B cell (primary cell): ENCODE measurements at regions not wholly inside any gene's neighbourhood (a gene's known extent, or its start where the extent isn't known, plus 50 kb on each side); places are given as distances from the start of the nearest gene placed in this dataset.

Experiments
- ATAC-seq: fragments of 200-7000 bp; cut with Tn5 transposase; one replicate; pipeline ENCODE4 v1.10.0; 2021; ENCODE audit warnings: low read depth, mild to moderate bottlenecking, moderate number of reproducible peaks, moderate library complexity
- CTCF ChIA-PET: fragments of 350-600 bp; sonication (Branson Sonifier 250); formaldehyde crosslinking; loops from one replicate; lab custom pipeline; 2021; ENCODE audit warnings: antibody characterized with exemption, inconsistent platforms; lab: Charles Lee
- POLR2A ChIA-PET: fragments of 350-600 bp; sonication (Branson Sonifier 250); formaldehyde crosslinking; loops from one replicate; lab custom pipeline; 2021; ENCODE audit warnings: antibody characterized with exemption; lab: Charles Lee
- DNase-seq: peaks from one replicate; pipeline ENCODE4 v3.0.0; 2013
- H2AFZ ChIP-seq: 2 replicates; pipeline ENCODE4 v1.6.1; 2012; ENCODE audit warnings: mild to moderate bottlenecking, low read depth, low read length; ENCODE audit not compliant: insufficient read depth, poor library complexity, severe bottlenecking
- H3K27ac ChIP-seq, 2 donors: 1 replicate in 1 of 2; 2 replicates in 1 of 2; pipeline ENCODE4 v1.5.1; 2012 to 2013; ENCODE audit warnings: low read length in 2 of 2, mild to moderate bottlenecking in 2 of 2, moderate library complexity in 1 of 2
- H3K27me3 ChIP-seq, 4 experiments: fragments of 200-600 bp in 1 of 4; sonication (generic) in 1 of 4; replicated peaks in 1 of 4; 1 replicate in 2 of 4; 2 replicates in 2 of 4; pipeline versions ENCODE4 v1.6.1 to v1.7.0; 2013 to 2016; ENCODE audit warnings: low read length in 3 of 4, mild to moderate bottlenecking in 2 of 4, mixed read lengths in 1 of 4, moderate library complexity in 1 of 4; ENCODE audit not compliant: insufficient read depth in 4 of 4, control insufficient read depth in 3 of 4; ENCODE audit errors: control extremely low read depth in 1 of 4
- H3K36me3 ChIP-seq, 2 experiments: replicated peaks in 1 of 2; 1 replicate in 1 of 2; 2 replicates in 1 of 2; pipeline versions ENCODE4 v1.6.1 to v1.7.1; 2013; ENCODE audit warnings: low read length in 1 of 2; ENCODE audit not compliant: insufficient read depth in 2 of 2, control insufficient read depth in 1 of 2; ENCODE audit errors: control extremely low read depth in 1 of 2, extremely low read depth in 1 of 2
- H3K4me1 ChIP-seq, 2 donors: fragments of 200-600 bp in 1 of 2; sonication (generic) in 1 of 2; 1 replicate in 1 of 2; 2 replicates in 1 of 2; pipeline versions ENCODE4 v1.5.1 to v1.6.1; 2013 to 2017; ENCODE audit warnings: low read length in 2 of 2; ENCODE audit not compliant: control insufficient read depth in 2 of 2, insufficient read depth in 2 of 2
- H3K4me2 ChIP-seq: replicated peaks from 2 replicates; pipeline ENCODE3; 2012; ENCODE audit warnings: mild to moderate bottlenecking, low read depth, low read length; ENCODE audit not compliant: poor library complexity, severe bottlenecking
- H3K4me3 ChIP-seq, 5 experiments: fragments of 200-600 bp in 1 of 5; sonication (generic) in 1 of 5; 1 replicate in 3 of 5; 2 replicates in 2 of 5; pipeline versions ENCODE4 v1.5.1 to v1.7.0; 2011 to 2016; ENCODE audit warnings: low read length in 4 of 5, mild to moderate bottlenecking in 4 of 5, low read depth in 2 of 5, control low read depth in 1 of 5, moderate library complexity in 1 of 5; ENCODE audit not compliant: insufficient read depth in 1 of 5; ENCODE audit errors: control extremely low read depth in 1 of 5, extremely low read depth in 1 of 5
- H3K79me2 ChIP-seq: fragments of 200-600 bp; sonication (generic); one replicate; pipeline ENCODE4 v1.6.0; 2016; ENCODE audit warnings: low read length; ENCODE audit not compliant: control insufficient read depth, insufficient read depth
- H3K9ac ChIP-seq: fragments of 200-600 bp; sonication (generic); 2 replicates; pipeline ENCODE4 v1.6.1; 2017; ENCODE audit warnings: mild to moderate bottlenecking, low read length, moderate library complexity
- H3K9me3 ChIP-seq, 3 donors: one replicate each; pipeline versions ENCODE4 v1.6.1 to v1.7.1; 2013; ENCODE audit warnings: low read length in 2 of 3; ENCODE audit not compliant: control insufficient read depth in 2 of 3, insufficient read depth in 1 of 3; ENCODE audit errors: control extremely low read depth in 1 of 3
- H4K20me1 ChIP-seq: 2 replicates; pipeline ENCODE4 v1.6.0; 2012; ENCODE audit warnings: mild to moderate bottlenecking, low read length; ENCODE audit not compliant: insufficient read depth, control insufficient read depth, poor library complexity, severe bottlenecking
- H3K27ac Mint-ChIP-seq: one replicate; pipeline ENCODE4 v1.8.0; 2021; ENCODE audit warnings: mixed read lengths
- H3K27me3 Mint-ChIP-seq: one replicate; pipeline ENCODE4 v1.8.0; 2021; ENCODE audit warnings: mixed read lengths
- H3K4me1 Mint-ChIP-seq: one replicate; pipeline ENCODE4 v1.8.0; 2021; ENCODE audit warnings: mixed read lengths
- H3K4me3 Mint-ChIP-seq: one replicate; pipeline ENCODE4 v1.8.0; 2021; ENCODE audit warnings: mixed read lengths
- H3K9me3 Mint-ChIP-seq: one replicate; pipeline ENCODE4 v1.8.0; 2022; ENCODE audit warnings: mixed read lengths; ENCODE audit not compliant: insufficient read depth
- CTCF ChIP-seq: fragments of 200-600 bp; IDR thresholded peaks from one replicate; pipeline ENCODE4 v1.8.0; 2022; ENCODE audit warnings: antibody characterized with exemption, mild to moderate bottlenecking
- EZH2 ChIP-seq: IDR thresholded peaks from 2 replicates; pipeline ENCODE4 v1.6.1; 2012; ENCODE audit warnings: borderline replicate concordance, low read depth, mild to moderate bottlenecking, moderate library complexity, low read length; ENCODE audit not compliant: insufficient read depth, poor library complexity, severe bottlenecking
- WGBS: methylation state at CpG from one replicate; pipeline ENCODE4 v1.1.5; 2013; ENCODE audit warnings: missing lambda C conversion rate; ENCODE audit not compliant: insufficient coverage; 5-methylcytosine and 5-hydroxymethylcytosine counted together
- intact Hi-C: fragments of 100-400 bp; cut with micrococcal nuclease; formaldehyde crosslinking; loops from one replicate; pipeline ENCODE4 v1.10.0; 2022

GRCh38 chr16:9681508-9681907 is 500.7 kb downstream of the GRIN2A start:
- no peaks in the 10 kb centered on the region for H3K27me3 ChIP-seq
- H3K4me3 ChIP-seq, result no peak overlapping the region
- peaks cover 0 to 8% (median 3%) of the 10 kb centered on the region in 3 donors for H3K9me3 ChIP-seq
- intact Hi-C loops, result no loop called here
- 80% methylated on average over 9 of the region's 9 CpGs for WGBS
- Mint-ChIP-seq H3K27ac (no peak overlapping the region), H3K4me3 (no peak overlapping the region), H3K27me3 (no peaks in the 10 kb centered on the region), H3K4me1 (no peaks in the 10 kb centered on the region), H3K9me3 (peaks cover 10% of the 10 kb centered on the region)
- no peak overlapping the region for H2AFZ ChIP-seq
- ChIA-PET POLR2A (no interaction called here), CTCF (no interaction called here)
- no peaks in the 10 kb centered on the region for H3K36me3 ChIP-seq
- H4K20me1 ChIP-seq, result no peaks in the 10 kb centered on the region
- H3K4me2 ChIP-seq, result no peak overlapping the region
- no peak overlapping the region for H3K27ac ChIP-seq
- H3K9ac ChIP-seq, result no peak overlapping the region
- no peaks in the 10 kb centered on the region for H3K4me1 ChIP-seq
- DNase-seq, result no peak
- H3K79me2 ChIP-seq, result no peaks in the 10 kb centered on the region
- ATAC-seq, result no peak
- no peak for TF ChIP-seq CTCF
- TF ChIP-seq EZH2, result no peak

GRCh38 chr16:9682320-9682719 is 499.9 kb downstream of the GRIN2A start:
- no CpG with 5 or more reads among the region's 2 CpGs for WGBS
- no peaks in the 10 kb centered on the region for H3K27me3 ChIP-seq
- no peak overlapping the region for H3K9ac ChIP-seq
- no peak for TF ChIP-seq CTCF
- TF ChIP-seq EZH2, result no peak
- ChIA-PET CTCF (no interaction called here), POLR2A (no interaction called here)
- no peak overlapping the region for H3K4me3 ChIP-seq
- Mint-ChIP-seq H3K4me3 (no peak overlapping the region), H3K27ac (no peak overlapping the region), H3K27me3 (no peaks in the 10 kb centered on the region), H3K9me3 (peaks cover 10% of the 10 kb centered on the region), H3K4me1 (no peaks in the 10 kb centered on the region)
- DNase-seq, result no peak
- H3K4me2 ChIP-seq, result no peak overlapping the region
- no peaks in the 10 kb centered on the region for H3K4me1 ChIP-seq
- ATAC-seq, result no peak
- H3K79me2 ChIP-seq, result no peaks in the 10 kb centered on the region
- no peaks in the 10 kb centered on the region for H3K36me3 ChIP-seq
- no peaks in the 10 kb centered on the region for H4K20me1 ChIP-seq
- no peak overlapping the region for H3K27ac ChIP-seq
- intact Hi-C loops, result no loop called here
- H3K9me3 ChIP-seq, result peaks cover 0 to 8% (median 3%) of the 10 kb centered on the region in 3 donors
- no peak overlapping the region for H2AFZ ChIP-seq
